Upper lobe of left lung (tissue), 6 donors: ENCODE measurements at regions not wholly inside any gene's neighbourhood (a gene's known extent, or its start where the extent isn't known, plus 50 kb on each side); places are given as distances from the start of the nearest gene placed in this dataset.

Source experiments
- ATAC-seq, 2 donors: fragments of 200-7000 bp; cut with Tn5 transposase; one replicate each; pipeline ENCODE4 v1.9.1; 2022; ENCODE audit warnings: mild to moderate bottlenecking in 2 of 2, moderate library complexity in 2 of 2; ENCODE audit not compliant: low FRiP score in 2 of 2
- DNase-seq, 2 donors: peaks; one replicate each; pipeline ENCODE4 v3.0.0-alpha.2; 2019 to 2020
- H3K27ac ChIP-seq, 4 donors: fragments of 200-600 bp; sonication (generic); one replicate each; pipeline ENCODE4 v1.5.1; 2016 to 2019
- H3K27me3 ChIP-seq, 4 donors: fragments of 200-600 bp; sonication (generic); one replicate each; pipeline ENCODE4 v1.5.1; 2017 to 2019
- H3K36me3 ChIP-seq, 4 donors: fragments of 200-600 bp; sonication (generic); one replicate each; pipeline ENCODE4 v1.5.1; 2016 to 2019
- H3K4me1 ChIP-seq, 4 donors: fragments of 200-600 bp; sonication (generic); one replicate each; pipeline ENCODE4 v1.5.1; 2018 to 2019
- H3K4me3 ChIP-seq, 4 donors: fragments of 200-600 bp; sonication (generic); one replicate each; pipeline ENCODE4 v1.5.1; 2017 to 2019; ENCODE audit warnings: mild to moderate bottlenecking in 2 of 4, moderate library complexity in 1 of 4
- H3K9me3 ChIP-seq, 4 donors: fragments of 200-600 bp; sonication (generic); one replicate each; pipeline ENCODE4 v1.5.1; 2018 to 2019
- CTCF ChIP-seq, 6 experiments: fragments of 450-650 bp in 4 of 6; fragments of 200-600 bp in 2 of 6; sonication (generic) in 2 of 6; IDR thresholded peaks; one replicate each; pipeline ENCODE4 v1.5.1; 2016 to 2019; ENCODE audit warnings: antibody characterized with exemption in 6 of 6
- EP300 ChIP-seq, 4 donors: sonication (generic); formaldehyde crosslinking; IDR thresholded peaks; one replicate each; pipeline ENCODE4 v1.5.1; 2017; ENCODE audit warnings: antibody characterized with exemption in 4 of 4, control low read depth in 2 of 4
- POLR2A ChIP-seq, 4 donors: fragments of 450-650 bp; IDR thresholded peaks; one replicate each; pipeline ENCODE4 v1.5.1; 2016 to 2017; ENCODE audit warnings: antibody characterized with exemption in 4 of 4, mild to moderate bottlenecking in 2 of 4
- POLR2AphosphoS5 ChIP-seq, 2 donors: sonication (generic); formaldehyde crosslinking; IDR thresholded peaks; one replicate each; pipeline ENCODE4 v1.5.1; 2017; ENCODE audit warnings: antibody characterized with exemption in 2 of 2
- WGBS, 2 donors: methylation state at CpG; one replicate each; pipeline ENCODE4 v1.1.5; 2017 to 2018; 5-methylcytosine and 5-hydroxymethylcytosine counted together
- donor health status: DM: no; HTN: no; CAD: no; lungs with moderate emphysema.
- donor health status: DM: no; HTN: yes; CAD: no; lungs with severe emphysema.

DNA sequence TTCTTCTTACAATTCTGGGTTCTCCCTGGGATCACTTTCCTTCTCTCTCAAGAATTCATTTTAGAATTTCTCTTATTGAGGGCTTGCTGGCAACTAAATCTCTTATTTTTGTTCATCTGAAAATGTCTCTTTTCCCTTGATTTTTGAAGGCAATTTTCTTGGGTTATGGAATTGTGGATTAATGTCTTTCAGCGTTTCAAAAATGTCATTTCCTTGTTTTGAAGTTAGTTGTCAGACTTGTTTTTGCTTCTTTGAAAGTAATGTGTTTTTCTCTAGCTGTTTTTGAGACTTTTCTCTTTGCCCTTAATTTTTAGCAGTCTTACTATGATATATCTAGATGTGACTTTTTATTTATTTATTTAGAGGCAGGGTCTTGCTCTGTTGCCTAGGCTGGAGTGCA lies 205.7 kb downstream of the CHIC2 start:
- H3K4me3 ChIP-seq, result no peak overlapping the region
- peaks cover 0 to 7% (median 0%) of the 10 kb centered on the region in 4 donors for H3K4me1 ChIP-seq
- ATAC-seq, result no peak
- no peaks in the 10 kb centered on the region for H3K36me3 ChIP-seq
- no peaks in the 10 kb centered on the region for H3K27me3 ChIP-seq
- no peak for DNase-seq
- H3K27ac ChIP-seq, result no peak overlapping the region
- 78 to 80% methylated on average over 1 of the region's 1 CpG for WGBS, 2 donors
- TF ChIP-seq POLR2A (IDR thresholded peaks at IDR 0.05) (no peak), EP300 (IDR thresholded peaks at IDR 0.05) (no peak), POLR2AphosphoS5 (IDR thresholded peaks at IDR 0.05) (no peak), CTCF (IDR thresholded peaks at IDR 0.05) (no peak)
- H3K9me3 ChIP-seq, result no peaks in the 10 kb centered on the region

DNA sequence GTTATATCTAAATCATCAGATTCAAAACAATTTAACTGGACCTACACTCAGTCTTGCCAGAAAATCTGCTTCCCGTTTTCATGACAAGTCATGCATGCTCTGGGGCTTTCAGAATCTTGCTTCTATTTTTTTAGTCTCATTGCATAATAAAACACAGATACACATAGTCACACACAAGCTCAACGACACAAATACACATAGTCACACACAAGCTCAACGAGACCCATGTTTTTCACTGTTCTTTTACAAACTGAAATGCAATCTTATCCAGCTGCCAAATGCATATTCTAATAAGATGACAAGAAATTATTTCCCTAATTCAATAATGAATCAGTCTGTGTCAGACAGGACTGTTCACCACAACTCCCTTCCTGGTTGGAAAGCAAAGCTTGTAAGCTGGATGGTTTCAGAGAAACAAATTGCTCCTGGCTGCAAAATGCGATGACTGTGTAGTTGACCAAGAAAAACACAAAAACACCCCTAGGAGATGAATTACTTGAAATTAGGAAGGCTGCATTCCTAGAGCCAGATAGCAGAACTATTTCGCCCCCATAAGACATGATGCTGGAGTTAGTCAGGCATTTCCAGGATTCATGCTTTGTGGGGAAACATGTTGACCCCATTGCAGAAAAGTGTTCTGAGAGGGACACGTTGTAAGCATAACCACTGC lies 208.7 kb downstream of the CHIC2 start:
- DNase-seq, result no peak
- no peak for TF ChIP-seq POLR2A (IDR thresholded peaks at IDR 0.05)
- peak in 1 of 2 donors; percentile 43 for TF ChIP-seq POLR2AphosphoS5 (IDR thresholded peaks at IDR 0.05)
- Histone ChIP-seq H3K27ac (peak overlapping the region in 3 of 4 donors; percentile 27 to 34 (median 33)), H3K4me3 (no peak overlapping the region), H3K9me3 (no peaks in the 10 kb centered on the region), H3K36me3 (no peaks in the 10 kb centered on the region), H3K27me3 (no peaks in the 10 kb centered on the region), H3K4me1 (no peaks in the 10 kb centered on the region)
- WGBS, 2 donors, result 56 to 60% methylated on average over 6 of the region's 6 CpGs
- peak; percentile 40 to 80 for ATAC-seq

GRCh38 chr4:53854991-53855568 lies 209.3 kb downstream of the CHIC2 start:
- no peaks in the 10 kb centered on the region for H3K4me1 ChIP-seq
- no peaks in the 10 kb centered on the region for H3K27me3 ChIP-seq
- H3K4me3 ChIP-seq, result no peak overlapping the region
- ATAC-seq (peak in 1 of 2 donors; percentile 69), DNase-seq (no peak)
- H3K27ac ChIP-seq, result peak overlapping the region in 3 of 4 donors; percentile 27 to 34 (median 33)
- TF ChIP-seq POLR2A (IDR thresholded peaks at IDR 0.05), result no peak
- TF ChIP-seq POLR2AphosphoS5 (IDR thresholded peaks at IDR 0.05), result no peak
- no peak for TF ChIP-seq CTCF (IDR thresholded peaks at IDR 0.05)
- TF ChIP-seq EP300 (IDR thresholded peaks at IDR 0.05), result no peak
- no peaks in the 10 kb centered on the region for H3K36me3 ChIP-seq
- H3K9me3 ChIP-seq, result no peaks in the 10 kb centered on the region
- WGBS, 2 donors, result 78 to 88% methylated on average over 3 of the region's 3 CpGs

- no peaks in the 10 kb centered on the region for H3K9me3 ChIP-seq
- 64 to 76% methylated on average over 5 of the region's 5 CpGs for WGBS, 2 donors
- H3K4me1 ChIP-seq, result no peaks in the 10 kb centered on the region
- DNase-seq (no peak), ATAC-seq (no peak)
- H3K27me3 ChIP-seq, result no peaks in the 10 kb centered on the region
- no peak for TF ChIP-seq POLR2AphosphoS5 (IDR thresholded peaks at IDR 0.05)
- no peak for TF ChIP-seq POLR2A (IDR thresholded peaks at IDR 0.05)
- no peak for TF ChIP-seq CTCF (IDR thresholded peaks at IDR 0.05)
- TF ChIP-seq EP300 (IDR thresholded peaks at IDR 0.05), result no peak
- H3K27ac ChIP-seq, result no peak overlapping the region
- no peaks in the 10 kb centered on the region for H3K36me3 ChIP-seq
- H3K4me3 ChIP-seq, result no peak overlapping the region
Measured at GRCh38 chr4:53852343-53852742, 212.1 kb downstream of the CHIC2 start.

DNA sequence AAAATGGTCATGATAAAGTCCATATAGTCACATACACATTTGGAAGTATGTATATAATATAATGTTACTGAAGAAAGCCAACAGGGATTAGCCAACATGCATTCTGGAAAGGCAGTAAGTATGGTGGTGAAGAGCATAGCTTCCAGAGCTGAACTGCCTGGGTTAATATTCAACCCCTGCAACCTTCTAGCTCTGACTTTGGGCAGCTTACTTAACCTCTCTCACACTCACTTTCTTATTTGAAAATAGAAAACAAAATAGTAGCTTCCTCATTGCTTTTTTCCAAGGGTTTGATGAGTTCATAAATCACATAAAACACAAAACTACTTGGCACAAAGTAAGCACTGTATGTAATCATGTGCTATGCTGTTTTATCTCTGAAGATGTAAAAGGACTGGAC lies 216.4 kb downstream of the CHIC2 start:
- Histone ChIP-seq H3K36me3 (no peaks in the 10 kb centered on the region), H3K27ac (no peak overlapping the region), H3K9me3 (no peaks in the 10 kb centered on the region), H3K4me1 (no peaks in the 10 kb centered on the region), H3K4me3 (no peak overlapping the region), H3K27me3 (no peaks in the 10 kb centered on the region)
- DNase-seq, result no peak
- no peak for TF ChIP-seq CTCF (IDR thresholded peaks at IDR 0.05)
- TF ChIP-seq EP300 (IDR thresholded peaks at IDR 0.05), result no peak
- no peak for TF ChIP-seq POLR2A (IDR thresholded peaks at IDR 0.05)
- no peak for TF ChIP-seq POLR2AphosphoS5 (IDR thresholded peaks at IDR 0.05)
- ATAC-seq, result no peak
